Heart left ventricle (tissue), 16 donors: ENCODE measurements at regions not wholly inside any gene's neighbourhood (a gene's known extent, or its start where the extent isn't known, plus 50 kb on each side); places are given as distances from the start of the nearest gene placed in this dataset.
A peak's percentile ranks its signal among the peaks of the same experiment; 100 is the strongest.

ENCODE experiments used
- ATAC-seq, 4 donors: fragments of 200-7000 bp; cut with Tn5 transposase; one replicate each; pipeline ENCODE4 v1.9.1; 2020 to 2022; ENCODE audit warnings: moderate library complexity in 4 of 4, mild to moderate bottlenecking in 3 of 4, moderate number of reproducible peaks in 1 of 4
- DNase-seq, 5 donors: peaks; one replicate each; pipeline ENCODE4 v3.0.0-alpha.2; 2020
- H3K27ac ChIP-seq, 12 donors: fragments of 200-600 bp; sonication (generic) in 4 of 12; one replicate each; pipeline versions ENCODE4 v1.5.0 to v1.8.0; 2016 to 2022; ENCODE audit warnings: mild to moderate bottlenecking in 2 of 12
- H3K27me3 ChIP-seq, 9 donors: fragments of 200-600 bp; sonication (generic) in 2 of 9; one replicate each; pipeline versions ENCODE4 v1.5.1 to v1.8.0; 2016 to 2022; ENCODE audit warnings: mild to moderate bottlenecking in 3 of 9
- H3K36me3 ChIP-seq, 9 donors: fragments of 200-600 bp; sonication (generic) in 2 of 9; one replicate each; pipeline versions ENCODE4 v1.5.0 to v1.8.0; 2018 to 2022; ENCODE audit warnings: mild to moderate bottlenecking in 2 of 9
- H3K4me1 ChIP-seq, 12 donors: fragments of 200-600 bp; sonication (generic) in 4 of 12; one replicate each; pipeline versions ENCODE4 v1.5.0 to v1.8.0; 2016 to 2022; ENCODE audit warnings: mild to moderate bottlenecking in 3 of 12
- H3K4me3 ChIP-seq, 12 donors: fragments of 200-600 bp; sonication (generic) in 4 of 12; one replicate each; pipeline versions ENCODE4 v1.5.0 to v1.8.0; 2017 to 2022; ENCODE audit warnings: mild to moderate bottlenecking in 9 of 12, moderate library complexity in 4 of 12
- H3K9me3 ChIP-seq, 12 donors: fragments of 200-600 bp; sonication (generic) in 4 of 12; one replicate each; pipeline versions ENCODE4 v1.5.0 to v1.8.0; 2016 to 2022; ENCODE audit warnings: mild to moderate bottlenecking in 1 of 12
- CTCF ChIP-seq, 12 donors: fragments of 200-600 bp; sonication (generic) in 4 of 12; IDR thresholded peaks; one replicate each; pipeline versions ENCODE4 v1.5.0 to v1.8.0; 2018 to 2022; ENCODE audit warnings: antibody characterized with exemption in 12 of 12, mild to moderate bottlenecking in 5 of 12
- POLR2A ChIP-seq, 2 donors: fragments of 450-650 bp; IDR thresholded peaks; one replicate each; pipeline ENCODE4 v1.6.1; 2017; ENCODE audit warnings: antibody characterized with exemption in 2 of 2, mild to moderate bottlenecking in 2 of 2, moderate library complexity in 2 of 2
- WGBS, 4 donors: extraction: QIAGEN DNeasy Blood & Tissue Kit in 2 of 4; methylation state at CpG; one replicate each; pipeline versions ENCODE4 v1.1.5 to v1.1.7; 2013 to 2018; 5-methylcytosine and 5-hydroxymethylcytosine counted together
- intact Hi-C, 10 donors: fragments of 100-400 bp; cut with DNase I; formaldehyde crosslinking; loops; one replicate each; pipeline versions ENCODE4 v1.11.1 to v1.14.2; 2022
- microRNA-seq, 4 donors: library from miRNA; unstranded; fragments of <30 nt; microRNA quantifications; one replicate each; pipeline versions ENCODE4 to v1.2.0, GENCODE V29; 2017 to 2020
- donor health status: ischemic (EF 13 %, LVEDD 7.1; RV severe dilation, severe dysfunction).
- donor health status: healthy with polysubstance abuse.
- donor health status: DM: no; HTN: yes; CAD: no.
- donor health status: DM: no; HTN: no; CAD: no.
- donor health status: ischemic (EF 25% LVEDD 6.9; RV normal size, moderate dysfunction).
- donor health status: ischemic (EF 25% LVEDD 5.7; RV mildly dilated, moderate dysfunction).
- donor health status: healthy.
- donor health status: DM: yes; HTN: yes; CAD: no.
- donor health status: ischemic (EF 35%, LVEDD 5.7; RV mildly dilated, moderate dysfunction).
- donor health status: nonischemic (EF 11% LVEDD 7.7; RV severe dilation, severe dysfunction).
- donor health status: DM: yes; HTN: yes; CAD: no.
- donor health status: PGD.
- donor health status: ischemic (EF 29% LVEDD 5.4; RV normal size, mild dysfunction).
- donor health status: nonischemic (EF 23%, LVEDD 6.1; RV moderate dilation, normal function).

GRCh38 chr14:65361920-65362319 is 50.6 kb upstream of the FUT8 start:
- peak overlapping the region in 3 of 12 donors; percentile 6 to 22 (median 20) for H3K27ac ChIP-seq
- peak in 4 of 5 donors; percentile 32 to 48 (median 38) for DNase-seq

More at GRCh38 chr14:65361920-65362319, 50.6 kb upstream of the FUT8 start:
- no peak for TF ChIP-seq CTCF (IDR thresholded peaks at IDR 0.05)
- no peak for TF ChIP-seq POLR2A (IDR thresholded peaks at IDR 0.05)
- no peaks in the 10 kb centered on the region for H3K36me3 ChIP-seq
- 20 to 26% (median 24%) methylated on average over 2 of the region's 2 CpGs for WGBS, 4 donors
- peak; percentile 65 to 80 (median 71) for ATAC-seq
- no peaks in the 10 kb centered on the region for H3K27me3 ChIP-seq
- H3K4me1 ChIP-seq: peaks cover 0 to 13% (median 1%) of the 10 kb centered on the region in 12 donors
- H3K9me3 ChIP-seq: no peaks in the 10 kb centered on the region
- no peak overlapping the region for H3K4me3 ChIP-seq
- intact Hi-C loops: no loop called here

Small RNA genes in the stretch of these regions (microRNA-seq; reads per million reads assigned to microRNA genes)
- gene MIR4708: 0 to 0.13 (median 0) reads per million in 4 donors
